Hepatocyte (in vitro differentiated cells): ENCODE measurements at regions not wholly inside any gene's neighbourhood (a gene's known extent, or its start where the extent isn't known, plus 50 kb on each side); places are given as distances from the start of the nearest gene placed in this dataset.

Experiments
- DNase-seq: peaks from one replicate; pipeline ENCODE4 v3.0.0-alpha.2; 2016; ENCODE audit warnings: low spot score
- H2AFZ ChIP-seq: fragments of 200-600 bp; sonication (generic); 2 replicates; pipeline ENCODE4 v1.6.0; 2016; ENCODE audit warnings: antibody characterized with exemption, mild to moderate bottlenecking
- H3K27ac ChIP-seq: fragments of 200-600 bp; sonication (generic); 2 replicates; pipeline ENCODE4 v1.5.1; 2016; ENCODE audit warnings: mild to moderate bottlenecking
- H3K27me3 ChIP-seq: fragments of 200-600 bp; sonication (generic); 2 replicates; pipeline ENCODE4 v1.6.1; 2016
- H3K36me3 ChIP-seq: fragments of 200-600 bp; sonication (generic); replicated peaks from 2 replicates; pipeline ENCODE4 v1.5.1; 2016; ENCODE audit warnings: low read depth; ENCODE audit not compliant: insufficient read depth
- H3K4me1 ChIP-seq: fragments of 200-600 bp; sonication (generic); 2 replicates; pipeline ENCODE4 v1.5.1; 2016; ENCODE audit warnings: mild to moderate bottlenecking, moderate library complexity; ENCODE audit not compliant: insufficient read depth
- H3K4me2 ChIP-seq: fragments of 200-600 bp; sonication (generic); 2 replicates; pipeline ENCODE4 v1.6.0; 2016
- H3K4me3 ChIP-seq: fragments of 200-600 bp; sonication (generic); 2 replicates; pipeline ENCODE4 v1.5.1; 2016; ENCODE audit warnings: mild to moderate bottlenecking
- H3K79me2 ChIP-seq: fragments of 200-600 bp; sonication (generic); 2 replicates; pipeline ENCODE4 v1.6.0; 2017; ENCODE audit warnings: mild to moderate bottlenecking
- H3K9me2 ChIP-seq: fragments of 200-600 bp; sonication (generic); replicated peaks from 2 replicates; pipeline ENCODE4 v1.6.0; 2017; ENCODE audit warnings: mild to moderate bottlenecking; ENCODE audit not compliant: insufficient read depth
- H3K9me3 ChIP-seq: fragments of 200-600 bp; sonication (generic); 2 replicates; pipeline ENCODE4 v1.5.1; 2016; ENCODE audit warnings: low read depth, mild to moderate bottlenecking
- H4K20me1 ChIP-seq: fragments of 200-600 bp; sonication (generic); 2 replicates; pipeline ENCODE4 v1.6.0; 2016; ENCODE audit warnings: mild to moderate bottlenecking; ENCODE audit not compliant: insufficient read depth, poor library complexity, severe bottlenecking
- EZH2 ChIP-seq: fragments of 200-600 bp; sonication (generic); IDR thresholded peaks from 2 replicates; pipeline ENCODE4 v1.6.1; 2016; ENCODE audit warnings: antibody characterized with exemption, mild to moderate bottlenecking, borderline replicate concordance
- EZH2phosphoT487 ChIP-seq: fragments of 200-600 bp; sonication (generic); IDR thresholded peaks from one replicate; pipeline ENCODE4 v1.6.1; 2018; ENCODE audit warnings: antibody characterized with exemption, mild to moderate bottlenecking, low read depth, moderate library complexity; ENCODE audit not compliant: unreplicated experiment, severe bottlenecking
- WGBS: methylation state at CpG from one replicate; pipeline ENCODE4 v1.1.6; 2016; ENCODE audit warnings: low lambda C conversion rate; ENCODE audit errors: missing lambda C conversion rate; 5-methylcytosine and 5-hydroxymethylcytosine counted together
- TF ChIP-seq, protein P1 (sequence below): fragments of 200-600 bp; sonication (generic); IDR thresholded peaks from 2 replicates; pipeline ENCODE4 v1.5.1; 2016; ENCODE audit warnings: antibody characterized with exemption, mild to moderate bottlenecking; ENCODE audit not compliant: poor library complexity

DNA sequence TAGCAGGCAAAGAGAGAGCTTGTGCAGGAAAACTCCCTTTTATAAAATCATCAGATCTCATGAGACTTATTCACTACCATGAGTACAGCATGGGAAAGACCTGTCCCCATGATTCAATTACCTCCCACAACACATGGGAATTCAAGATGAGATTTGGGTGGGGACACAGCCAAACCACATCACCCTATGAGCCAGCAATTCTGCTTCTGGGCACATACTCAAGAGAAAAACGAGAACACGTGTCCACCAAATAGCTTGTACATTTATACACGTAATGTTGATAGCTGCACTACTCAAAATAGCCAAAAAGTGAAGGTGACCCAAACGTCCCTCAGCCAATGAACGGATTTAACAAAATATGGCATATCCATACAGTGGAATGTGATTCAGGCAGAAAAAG is 94.5 kb upstream of the DHRSX start:
- Histone ChIP-seq H3K4me3 (no peak overlapping the region), H3K9me3 (no peaks in the 10 kb centered on the region), H3K27me3 (no peaks in the 10 kb centered on the region), H2AFZ (no peak overlapping the region), H3K4me2 (no peak overlapping the region), H3K27ac (no peak overlapping the region), H3K9me2 (no peaks in the 10 kb centered on the region), H4K20me1 (no peaks in the 10 kb centered on the region), H3K79me2 (no peaks in the 10 kb centered on the region), H3K4me1 (no peaks in the 10 kb centered on the region), H3K36me3 (no peaks in the 10 kb centered on the region)
- DNase-seq = no peak
- TF ChIP-seq EZH2phosphoT487 (no peak), EZH2 (no peak)
- TF ChIP-seq, protein P1, sequence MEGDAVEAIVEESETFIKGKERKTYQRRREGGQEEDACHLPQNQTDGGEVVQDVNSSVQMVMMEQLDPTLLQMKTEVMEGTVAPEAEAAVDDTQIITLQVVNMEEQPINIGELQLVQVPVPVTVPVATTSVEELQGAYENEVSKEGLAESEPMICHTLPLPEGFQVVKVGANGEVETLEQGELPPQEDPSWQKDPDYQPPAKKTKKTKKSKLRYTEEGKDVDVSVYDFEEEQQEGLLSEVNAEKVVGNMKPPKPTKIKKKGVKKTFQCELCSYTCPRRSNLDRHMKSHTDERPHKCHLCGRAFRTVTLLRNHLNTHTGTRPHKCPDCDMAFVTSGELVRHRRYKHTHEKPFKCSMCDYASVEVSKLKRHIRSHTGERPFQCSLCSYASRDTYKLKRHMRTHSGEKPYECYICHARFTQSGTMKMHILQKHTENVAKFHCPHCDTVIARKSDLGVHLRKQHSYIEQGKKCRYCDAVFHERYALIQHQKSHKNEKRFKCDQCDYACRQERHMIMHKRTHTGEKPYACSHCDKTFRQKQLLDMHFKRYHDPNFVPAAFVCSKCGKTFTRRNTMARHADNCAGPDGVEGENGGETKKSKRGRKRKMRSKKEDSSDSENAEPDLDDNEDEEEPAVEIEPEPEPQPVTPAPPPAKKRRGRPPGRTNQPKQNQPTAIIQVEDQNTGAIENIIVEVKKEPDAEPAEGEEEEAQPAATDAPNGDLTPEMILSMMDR = no peak
- WGBS = 95% methylated on average over 5 of the region's 5 CpGs

DNA sequence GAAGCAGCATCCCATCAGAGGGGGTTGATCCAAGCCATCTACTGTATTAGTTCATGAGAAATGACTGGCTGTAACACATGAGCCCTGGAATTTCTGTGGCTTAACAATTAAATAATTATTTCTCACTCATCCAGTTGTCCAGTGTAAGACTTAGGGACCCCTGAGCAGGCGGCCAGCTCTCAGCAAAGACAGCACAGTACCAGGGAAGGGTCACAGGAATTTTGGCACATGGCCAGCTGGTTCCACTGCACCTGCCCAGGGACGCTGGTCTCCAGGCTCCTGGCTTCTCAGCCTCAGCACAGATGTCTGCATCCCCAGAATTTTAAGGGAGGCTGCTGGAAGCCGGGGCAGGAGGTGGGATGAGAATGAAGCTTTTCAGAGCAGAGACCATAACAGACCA is 93.7 kb upstream of the DHRSX start:
- 84% methylated on average over 3 of the region's 3 CpGs for WGBS
- Histone ChIP-seq H3K27ac (no peak overlapping the region), H3K36me3 (no peaks in the 10 kb centered on the region), H3K4me1 (no peaks in the 10 kb centered on the region), H3K4me3 (no peak overlapping the region), H3K9me2 (no peaks in the 10 kb centered on the region), H3K79me2 (no peaks in the 10 kb centered on the region), H3K27me3 (no peaks in the 10 kb centered on the region), H3K4me2 (no peak overlapping the region), H2AFZ (no peak overlapping the region), H4K20me1 (no peaks in the 10 kb centered on the region), H3K9me3 (no peaks in the 10 kb centered on the region)
- TF ChIP-seq, protein P1 = no peak
- no peak for TF ChIP-seq EZH2phosphoT487
- no peak for TF ChIP-seq EZH2
- no peak for DNase-seq

GRCh38 chrX:2592279-2592678 is 91.5 kb upstream of the DHRSX start:
- WGBS = 63% methylated on average over 3 of the region's 3 CpGs
- DNase-seq = no peak
- Histone ChIP-seq H3K9me2 (no peaks in the 10 kb centered on the region), H4K20me1 (no peaks in the 10 kb centered on the region), H3K36me3 (no peaks in the 10 kb centered on the region), H3K27ac (no peak overlapping the region), H3K4me1 (no peaks in the 10 kb centered on the region), H3K9me3 (no peaks in the 10 kb centered on the region), H3K79me2 (no peaks in the 10 kb centered on the region), H3K27me3 (no peaks in the 10 kb centered on the region), H2AFZ (no peak overlapping the region), H3K4me3 (no peak overlapping the region), H3K4me2 (no peak overlapping the region)
- TF ChIP-seq, protein P1 = no peak
- TF ChIP-seq EZH2 = no peak
- no peak for TF ChIP-seq EZH2phosphoT487
